C4-2B (cell line): ENCODE measurements at regions not wholly inside any gene's neighbourhood (a gene's known extent, or its start where the extent isn't known, plus 50 kb on each side); places are given as distances from the start of the nearest gene placed in this dataset.

Source experiments
- CTCF ChIP-seq: fragments of 450-650 bp; conservative IDR thresholded peaks from 2 replicates; pipeline ENCODE4 v1.5.1; 2017; ENCODE audit warnings: mild to moderate bottlenecking
- ZFX ChIP-seq: fragments of 450-650 bp; IDR thresholded peaks from 2 replicates; pipeline ENCODE4 v1.6.1; 2017

GRCh38 chr7:47196737-47197136 lies 385.2 kb downstream of the TNS3 start:
- TF ChIP-seq ZFX (no peak), CTCF (no peak)
